Stimulated activated naive B cell treated with anti-CD40 and anti-IgM and Interleukin-4, amounts not matched to agents 10 μg/mL and 1 μg/mL and 100 μg/mL, for 72 hours (primary cell): ENCODE measurements at regions not wholly inside any gene's neighbourhood (a gene's known extent, or its start where the extent isn't known, plus 50 kb on each side); places are given as distances from the start of the nearest gene placed in this dataset.

ENCODE experiments used
- ATAC-seq, 2 donors: fragments of 150-1000 bp; cut with Tn5 transposase; replicated peaks; 2 replicates each; pipeline ENCODE4 v1.10.0; 2021; ENCODE audit warnings: moderate library complexity in 1 of 2
- DNase-seq: peaks from one replicate; pipeline ENCODE4 v3.0.0; 2021
- H3K27ac Mint-ChIP-seq: one replicate; pipeline ENCODE4 v1.8.0; 2022; ENCODE audit warnings: mild to moderate bottlenecking, mixed read lengths
- H3K27me3 Mint-ChIP-seq, 2 donors: one replicate each; pipeline ENCODE4 v1.8.0; 2022; ENCODE audit warnings: mixed read lengths in 2 of 2
- H3K36me3 Mint-ChIP-seq, 2 donors: one replicate each; pipeline ENCODE4 v1.8.0; 2022; ENCODE audit warnings: mixed read lengths in 2 of 2, mild to moderate bottlenecking in 1 of 2
- H3K4me1 Mint-ChIP-seq, 2 donors: one replicate each; pipeline ENCODE4 v1.8.0; 2022; ENCODE audit warnings: mixed read lengths in 2 of 2, mild to moderate bottlenecking in 1 of 2
- H3K4me3 Mint-ChIP-seq, 2 donors: one replicate each; pipeline ENCODE4 v1.8.0; 2022; ENCODE audit warnings: mild to moderate bottlenecking in 2 of 2, mixed read lengths in 2 of 2, moderate library complexity in 1 of 2
- H3K9me3 Mint-ChIP-seq, 2 donors: one replicate each; pipeline ENCODE4 v1.8.0; 2022; ENCODE audit warnings: mixed read lengths in 2 of 2, mild to moderate bottlenecking in 1 of 2

DNA sequence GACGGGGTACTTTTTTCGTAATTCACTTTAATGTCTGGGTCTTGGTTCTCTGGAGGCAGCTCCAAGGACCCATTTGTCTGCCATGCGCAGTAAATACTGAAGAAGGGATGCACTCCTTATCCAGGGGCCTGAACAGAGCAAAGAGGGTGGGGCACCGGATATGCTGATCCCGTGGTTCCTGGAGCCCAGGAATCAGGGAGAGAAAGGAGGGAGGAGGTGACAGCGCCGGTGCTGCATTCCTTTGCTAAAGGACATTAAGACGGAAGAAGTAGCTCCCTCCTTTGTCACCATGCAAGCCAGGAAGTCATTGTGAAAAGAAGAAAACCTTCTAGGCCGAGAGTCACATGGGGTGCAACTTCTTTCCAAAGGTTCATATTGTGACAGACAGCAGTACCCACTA is 1057.7 kb downstream of the VRK1 start:
- DNase-seq (no peak), ATAC-seq (no peak)
- Mint-ChIP-seq H3K4me1 (no peaks in the 10 kb centered on the region), H3K36me3 (no peaks in the 10 kb centered on the region), H3K27ac (no peak overlapping the region), H3K27me3 (no peaks in the 10 kb centered on the region), H3K4me3 (no peak overlapping the region), H3K9me3 (peaks cover 0 to 2% of the 10 kb centered on the region in 2 donors)

DNA sequence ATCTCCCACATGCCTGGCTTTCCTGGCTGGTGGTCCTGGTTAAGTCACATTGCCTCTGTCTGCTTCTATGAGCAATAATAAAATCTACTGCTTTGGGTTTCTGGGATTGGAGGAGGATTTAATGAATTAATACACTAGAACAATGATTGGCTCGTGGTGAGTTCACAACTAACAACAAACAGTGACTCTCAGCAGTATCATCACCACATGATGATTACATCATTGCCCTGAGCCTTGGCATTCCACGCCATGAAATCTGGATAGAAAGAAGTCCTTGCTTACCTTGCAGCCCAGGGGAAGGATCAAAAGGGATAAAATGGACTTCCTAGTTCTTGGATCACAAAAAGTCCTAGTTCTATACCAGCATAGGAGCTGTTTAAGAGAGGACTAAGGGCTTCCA is 1069.0 kb downstream of the VRK1 start:
- Mint-ChIP-seq H3K36me3 (no peaks in the 10 kb centered on the region), H3K4me1 (no peaks in the 10 kb centered on the region)

DNA sequence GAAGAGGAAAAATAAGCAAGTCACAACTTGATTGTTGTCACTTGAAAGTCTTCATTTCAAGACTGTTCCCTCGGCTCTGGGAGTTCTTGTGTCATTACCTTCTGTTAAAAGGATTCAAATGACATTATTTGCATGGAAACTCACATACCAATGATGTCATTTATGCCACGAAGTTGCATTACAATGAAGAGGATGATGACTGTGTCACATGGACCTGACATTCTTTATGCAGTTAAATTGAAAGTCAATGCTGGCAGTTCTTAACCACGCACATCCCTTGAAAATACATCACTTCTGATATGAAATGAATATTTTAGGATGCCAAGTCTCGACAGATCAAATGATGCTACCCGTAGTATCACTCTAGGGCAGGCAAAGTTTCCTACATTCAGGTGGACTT is 1069.5 kb downstream of the VRK1 start:
- ATAC-seq = no peak
- peaks cover 5 to 8% of the 10 kb centered on the region in 2 donors for H3K9me3 Mint-ChIP-seq
- no peaks in the 10 kb centered on the region for H3K4me1 Mint-ChIP-seq
- H3K27me3 Mint-ChIP-seq = no peaks in the 10 kb centered on the region
- H3K4me3 Mint-ChIP-seq = no peak overlapping the region
- no peaks in the 10 kb centered on the region for H3K36me3 Mint-ChIP-seq
- no peak for DNase-seq
- no peak overlapping the region for H3K27ac Mint-ChIP-seq

More for the DNA sequence above, 1069.0 kb downstream of the VRK1 start:
- DNase-seq (no peak), ATAC-seq (no peak)
- Mint-ChIP-seq H3K9me3 (peaks cover 7% of the 10 kb centered on the region in 2 donors), H3K27ac (no peak overlapping the region), H3K27me3 (no peaks in the 10 kb centered on the region), H3K4me3 (no peak overlapping the region)

DNA sequence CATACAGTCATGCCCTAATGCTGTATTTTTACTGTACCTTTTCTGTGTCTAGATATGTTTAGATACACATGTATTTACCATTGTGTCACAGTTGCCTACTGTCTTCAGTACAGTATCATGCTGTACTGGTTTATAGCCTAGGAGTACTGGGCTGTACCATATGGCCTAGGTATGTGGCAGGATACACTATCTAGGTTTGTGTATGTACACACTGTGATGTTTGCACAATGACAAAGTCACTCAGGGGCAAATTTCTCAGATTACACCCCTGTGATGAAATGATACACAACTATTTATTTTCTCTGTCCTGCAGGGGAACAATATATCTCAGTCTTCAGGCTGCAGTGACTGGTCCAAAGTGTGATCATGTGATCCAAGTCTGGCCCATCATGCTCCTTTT is 1076.1 kb downstream of the VRK1 start:
- DNase-seq (no peak), ATAC-seq (no peak)
- H3K4me1 Mint-ChIP-seq = no peaks in the 10 kb centered on the region
- no peaks in the 10 kb centered on the region for H3K36me3 Mint-ChIP-seq
- no peaks in the 10 kb centered on the region for H3K27me3 Mint-ChIP-seq
- no peak overlapping the region for H3K27ac Mint-ChIP-seq
- peaks cover 0 to 2% of the 10 kb centered on the region in 2 donors for H3K9me3 Mint-ChIP-seq
- H3K4me3 Mint-ChIP-seq = no peak overlapping the region

DNA sequence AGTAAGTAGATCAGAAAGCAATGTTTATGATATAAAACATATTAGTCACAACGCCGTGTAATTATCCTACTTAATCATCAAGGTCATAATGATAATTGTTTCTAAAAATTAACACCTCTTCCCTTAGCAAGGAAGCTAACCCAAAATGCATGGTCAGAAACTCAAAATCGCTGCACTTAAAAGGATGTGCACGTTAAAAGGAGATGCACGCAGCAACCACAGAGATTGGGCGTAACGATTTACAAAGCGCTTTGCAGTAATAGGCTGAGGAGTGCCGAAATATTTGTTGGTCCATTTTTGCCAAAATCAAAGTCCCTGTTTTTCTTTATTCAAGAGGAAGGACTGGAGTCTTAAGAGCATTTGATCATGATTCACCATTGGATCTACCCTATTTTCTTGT is 1077.2 kb downstream of the VRK1 start:
- ATAC-seq (no peak), DNase-seq (no peak)
- H3K27ac Mint-ChIP-seq = no peak overlapping the region
- H3K36me3 Mint-ChIP-seq = no peaks in the 10 kb centered on the region
- H3K4me3 Mint-ChIP-seq = no peak overlapping the region
- H3K9me3 Mint-ChIP-seq = peaks cover 0 to 2% of the 10 kb centered on the region in 2 donors
- H3K27me3 Mint-ChIP-seq = no peaks in the 10 kb centered on the region
- no peaks in the 10 kb centered on the region for H3K4me1 Mint-ChIP-seq

DNA sequence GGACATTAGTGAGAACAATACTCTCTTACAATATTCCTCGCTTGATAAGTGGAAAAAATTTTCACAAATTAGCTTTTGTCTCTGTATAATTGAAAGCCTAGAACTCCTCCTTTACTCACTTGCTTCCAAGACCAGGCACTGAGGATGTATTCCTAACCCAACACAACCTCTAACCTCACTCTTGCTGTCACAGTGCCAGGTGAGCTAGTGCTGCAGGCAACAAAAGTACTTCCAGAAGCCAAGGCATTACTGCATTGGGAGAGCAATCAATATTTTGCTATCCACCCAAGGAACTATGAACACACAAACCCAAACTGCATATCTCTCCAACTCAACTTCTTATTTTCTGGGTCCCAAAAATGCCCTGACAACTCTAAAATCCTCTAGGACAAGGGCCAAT is 1081.0 kb downstream of the VRK1 start:
- Mint-ChIP-seq H3K4me1 (peaks cover 0 to 2% of the 10 kb centered on the region in 2 donors), H3K27me3 (no peaks in the 10 kb centered on the region), H3K36me3 (no peaks in the 10 kb centered on the region), H3K4me3 (no peak overlapping the region), H3K9me3 (peaks cover 0 to 2% of the 10 kb centered on the region in 2 donors), H3K27ac (no peak overlapping the region)
- DNase-seq (no peak), ATAC-seq (no peak)

DNA sequence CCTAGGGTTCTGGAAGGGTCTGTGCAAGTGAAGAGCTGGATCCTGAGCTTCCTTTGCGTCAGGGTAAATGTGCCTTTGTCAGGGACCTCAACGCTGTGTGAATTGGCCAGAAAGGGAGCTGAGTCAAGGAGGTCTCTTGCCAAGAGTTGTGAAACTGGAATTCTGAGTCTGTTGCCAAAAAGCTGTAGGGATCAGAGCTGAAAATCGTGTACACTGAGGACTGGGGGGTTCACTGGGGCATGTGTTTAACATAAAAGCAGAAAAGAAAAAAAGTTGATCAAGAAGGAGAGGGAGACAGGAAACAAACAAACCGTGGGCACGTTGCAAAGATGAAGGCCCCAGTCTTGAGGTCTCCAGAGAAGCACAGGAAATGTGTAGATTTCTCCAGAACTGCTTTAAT is 1081.5 kb downstream of the VRK1 start:
- peaks cover 0 to 2% of the 10 kb centered on the region in 2 donors for H3K4me1 Mint-ChIP-seq
- no peak for ATAC-seq
- H3K27ac Mint-ChIP-seq = no peak overlapping the region
- H3K27me3 Mint-ChIP-seq = no peaks in the 10 kb centered on the region
- H3K9me3 Mint-ChIP-seq = peaks cover 0 to 3% of the 10 kb centered on the region in 2 donors
- DNase-seq = no peak
- no peak overlapping the region for H3K4me3 Mint-ChIP-seq
- no peaks in the 10 kb centered on the region for H3K36me3 Mint-ChIP-seq

DNA sequence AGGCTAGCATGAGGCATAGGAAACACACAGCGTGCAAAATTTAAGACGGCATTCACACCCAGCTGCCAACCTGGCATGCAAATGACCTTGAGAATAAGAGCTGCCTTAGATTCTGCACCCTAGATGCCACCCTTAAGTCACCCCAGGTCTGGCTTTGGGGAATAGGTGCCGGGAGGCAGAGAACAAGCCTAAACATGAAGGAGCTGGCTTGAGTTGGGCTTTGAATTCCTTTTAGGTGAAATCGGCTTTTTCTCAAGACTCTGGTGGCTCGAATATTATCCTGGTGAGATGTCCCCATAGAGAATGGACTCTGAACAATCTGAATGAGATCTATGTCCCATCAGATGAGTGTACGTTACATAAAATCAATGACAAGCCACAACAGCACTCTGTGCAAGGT is 1090.5 kb downstream of the VRK1 start:
- no peaks in the 10 kb centered on the region for H3K4me1 Mint-ChIP-seq
- no peak overlapping the region for H3K27ac Mint-ChIP-seq
- H3K4me3 Mint-ChIP-seq = no peak overlapping the region
- no peaks in the 10 kb centered on the region for H3K36me3 Mint-ChIP-seq
- no peaks in the 10 kb centered on the region for H3K27me3 Mint-ChIP-seq
- ATAC-seq (no peak), DNase-seq (no peak)
- H3K9me3 Mint-ChIP-seq = peaks cover 5 to 6% of the 10 kb centered on the region in 2 donors

DNA sequence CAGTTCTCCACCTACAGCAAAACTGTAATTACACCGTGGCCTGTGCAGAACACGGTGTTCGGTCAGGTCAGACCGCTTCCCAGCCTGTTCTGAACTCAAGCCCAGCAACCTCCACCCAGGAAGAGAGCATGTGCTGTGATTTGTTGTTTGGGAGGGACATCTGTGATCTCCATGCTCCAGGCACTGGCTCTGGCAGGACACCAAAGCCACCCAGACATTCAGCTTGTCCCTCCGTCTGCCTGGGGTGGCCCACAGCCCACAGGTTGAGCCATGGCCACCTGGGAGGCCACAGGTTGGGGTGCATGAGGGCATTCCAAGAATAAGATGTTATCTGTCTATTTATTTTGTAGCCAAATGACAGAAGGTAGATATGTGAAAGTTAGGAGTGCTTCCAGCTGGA is 1091.1 kb downstream of the VRK1 start:
- DNase-seq = no peak
- no peaks in the 10 kb centered on the region for H3K27me3 Mint-ChIP-seq
- no peak for ATAC-seq
- H3K4me3 Mint-ChIP-seq = no peak overlapping the region
- no peak overlapping the region for H3K27ac Mint-ChIP-seq
- H3K36me3 Mint-ChIP-seq = no peaks in the 10 kb centered on the region
- H3K4me1 Mint-ChIP-seq = no peaks in the 10 kb centered on the region
- peaks cover 5 to 7% of the 10 kb centered on the region in 2 donors for H3K9me3 Mint-ChIP-seq

DNA sequence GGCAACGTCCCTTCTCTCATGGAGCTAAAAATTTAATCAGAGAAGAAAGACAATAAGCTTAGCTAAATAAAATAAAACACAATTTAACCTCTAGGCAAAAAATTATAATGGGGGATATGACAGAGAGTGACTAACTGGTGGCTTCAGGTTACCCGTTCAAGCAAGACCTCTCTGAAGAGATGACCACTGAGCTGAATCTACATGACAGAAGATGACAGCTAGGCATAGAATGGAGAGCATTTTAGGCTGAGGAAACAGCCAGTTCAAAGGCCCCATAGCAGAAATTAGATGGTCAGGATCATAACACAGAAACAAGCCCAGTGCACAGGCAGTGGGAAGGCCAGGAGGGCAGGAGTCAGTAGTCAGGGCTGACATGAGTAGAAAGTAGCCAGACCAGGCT is 1094.3 kb downstream of the VRK1 start:
- ATAC-seq = no peak
- peaks cover 3 to 5% of the 10 kb centered on the region in 2 donors for H3K9me3 Mint-ChIP-seq
- no peak overlapping the region for H3K4me3 Mint-ChIP-seq
- no peaks in the 10 kb centered on the region for H3K4me1 Mint-ChIP-seq
- H3K27ac Mint-ChIP-seq = no peak overlapping the region
- H3K36me3 Mint-ChIP-seq = no peaks in the 10 kb centered on the region
- no peak for DNase-seq
- no peaks in the 10 kb centered on the region for H3K27me3 Mint-ChIP-seq

DNA sequence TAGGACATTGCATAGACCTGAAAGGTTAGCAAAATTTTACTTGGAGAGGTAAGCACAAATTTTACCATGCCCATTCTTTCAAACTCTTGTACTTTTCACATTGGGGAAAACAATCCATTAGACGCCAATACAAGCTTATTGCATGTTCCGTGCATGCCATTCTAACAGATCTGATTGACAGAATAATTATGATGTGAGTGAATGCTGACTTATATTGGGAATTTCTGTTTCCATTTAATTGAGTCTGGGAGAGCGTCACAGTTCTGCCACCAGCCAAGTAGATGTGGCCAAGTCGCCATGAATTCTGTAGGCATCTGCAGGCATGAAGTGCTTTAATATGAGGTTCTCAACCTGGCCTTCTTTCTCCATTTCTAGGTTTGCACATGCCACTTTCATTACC is 1097.4 kb downstream of the VRK1 start:
- H3K27me3 Mint-ChIP-seq = no peaks in the 10 kb centered on the region
- H3K36me3 Mint-ChIP-seq = no peaks in the 10 kb centered on the region
- H3K4me1 Mint-ChIP-seq = no peaks in the 10 kb centered on the region
- H3K9me3 Mint-ChIP-seq = peaks cover 0 to 1% of the 10 kb centered on the region in 2 donors
- H3K4me3 Mint-ChIP-seq = no peak overlapping the region
- no peak for ATAC-seq
- H3K27ac Mint-ChIP-seq = no peak overlapping the region
- DNase-seq = no peak

DNA sequence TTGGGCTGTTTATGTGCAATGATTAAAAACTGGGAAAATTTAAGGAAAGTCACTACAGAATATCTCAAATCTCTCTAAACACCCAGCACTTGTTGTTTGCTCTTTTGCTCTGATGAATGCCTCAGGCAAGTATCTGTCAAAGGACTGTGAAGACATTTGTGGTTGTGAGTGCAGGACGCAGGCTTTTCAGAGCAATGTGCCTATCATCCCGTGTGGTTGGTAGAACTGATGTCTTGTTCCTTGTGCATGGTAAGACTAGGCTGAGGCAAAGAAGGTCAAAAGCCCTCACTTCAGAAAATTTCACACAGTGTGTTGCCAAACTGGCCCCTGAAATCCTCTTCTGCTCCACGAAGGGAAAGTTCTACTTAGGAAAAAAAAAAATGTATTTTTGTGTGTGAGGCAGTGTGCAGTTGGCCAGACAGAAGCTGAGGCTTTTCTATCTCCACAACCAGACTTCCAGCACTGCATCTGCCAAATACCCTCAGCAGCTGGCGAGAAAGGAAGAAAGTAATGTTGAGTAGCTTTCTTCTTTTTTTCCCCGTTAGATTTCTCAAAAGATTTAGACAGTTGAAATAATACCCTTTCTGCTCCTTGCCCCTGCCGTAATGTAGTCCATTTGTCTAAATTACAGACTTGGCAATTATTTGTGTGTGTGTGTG is 1103.1 kb downstream of the VRK1 start:
- Mint-ChIP-seq H3K36me3 (no peaks in the 10 kb centered on the region), H3K9me3 (no peaks in the 10 kb centered on the region), H3K27me3 (no peaks in the 10 kb centered on the region), H3K4me3 (no peak overlapping the region), H3K4me1 (no peaks in the 10 kb centered on the region), H3K27ac (no peak overlapping the region)
- no peak for DNase-seq
- no peak for ATAC-seq

DNA sequence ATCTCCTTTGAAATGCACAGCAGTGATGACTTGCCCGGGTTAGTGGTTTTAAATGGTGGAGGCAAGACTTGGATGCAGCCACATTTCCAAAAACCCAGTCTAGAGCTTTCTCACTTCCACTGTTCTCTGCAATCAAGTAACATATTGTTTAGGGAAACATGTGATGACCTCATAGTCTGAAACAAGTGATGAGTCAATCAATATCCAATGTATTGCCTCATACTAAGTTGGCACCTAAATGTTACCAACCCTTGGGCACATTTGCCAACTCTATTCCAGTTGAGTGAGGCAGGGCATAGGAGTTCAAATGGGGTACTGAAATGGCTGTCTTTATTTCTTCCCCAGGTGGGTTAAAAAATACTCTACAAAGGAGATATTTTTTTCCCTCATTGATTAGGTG is 1105.4 kb downstream of the VRK1 start:
- DNase-seq (no peak), ATAC-seq (no peak)
- Mint-ChIP-seq H3K27ac (no peak overlapping the region), H3K36me3 (no peaks in the 10 kb centered on the region), H3K9me3 (no peaks in the 10 kb centered on the region), H3K4me3 (no peak overlapping the region), H3K4me1 (no peaks in the 10 kb centered on the region), H3K27me3 (no peaks in the 10 kb centered on the region)

DNA sequence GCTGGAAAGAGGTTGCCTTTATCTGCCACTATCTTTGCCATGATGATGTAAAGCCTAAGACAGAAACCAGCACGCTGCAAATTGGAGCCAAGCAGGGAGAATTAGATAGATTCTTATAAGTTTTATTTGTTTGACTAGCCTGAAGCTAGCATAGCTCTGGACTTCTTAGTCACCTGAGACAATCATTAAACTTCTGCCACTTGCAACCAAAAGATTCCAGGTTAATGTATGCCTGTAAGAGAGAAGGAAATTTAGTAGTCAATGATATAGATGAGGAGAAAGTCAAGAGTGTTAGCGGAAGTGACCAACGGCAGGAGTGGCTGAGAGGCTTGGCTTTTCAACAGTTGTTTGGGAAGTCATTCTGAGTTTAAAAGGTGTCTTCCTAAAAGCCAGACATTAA is 1106.6 kb downstream of the VRK1 start:
- H3K36me3 Mint-ChIP-seq = no peaks in the 10 kb centered on the region
- H3K27me3 Mint-ChIP-seq = no peaks in the 10 kb centered on the region
- peaks cover 0 to 3% of the 10 kb centered on the region in 2 donors for H3K9me3 Mint-ChIP-seq
- DNase-seq (no peak), ATAC-seq (no peak)
- no peak overlapping the region for H3K4me3 Mint-ChIP-seq
- no peaks in the 10 kb centered on the region for H3K4me1 Mint-ChIP-seq
- no peak overlapping the region for H3K27ac Mint-ChIP-seq

DNA sequence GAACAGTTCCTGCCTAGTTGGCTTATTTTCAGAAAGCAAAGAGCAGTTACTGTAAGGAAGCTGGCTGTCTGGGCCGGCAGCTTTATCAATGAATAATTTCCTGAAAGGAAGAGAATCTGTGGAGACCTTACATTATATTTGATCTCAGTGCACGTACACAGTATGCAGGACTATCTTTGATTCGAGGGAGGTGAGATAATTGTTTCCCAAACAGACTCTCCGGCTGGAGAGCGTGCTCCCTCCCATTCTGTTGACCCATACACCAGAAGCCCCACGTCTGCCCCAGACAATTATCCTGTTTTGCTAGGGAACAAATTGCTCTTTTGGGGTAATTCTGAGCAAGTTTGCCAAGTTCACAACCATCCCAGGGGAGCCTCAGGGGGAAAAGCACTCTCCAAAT is 1115.0 kb downstream of the VRK1 start:
- Mint-ChIP-seq H3K4me3 (no peak overlapping the region), H3K27me3 (peaks cover 0 to 5% of the 10 kb centered on the region in 2 donors), H3K36me3 (no peaks in the 10 kb centered on the region), H3K27ac (no peak overlapping the region), H3K9me3 (peaks cover 0 to 5% of the 10 kb centered on the region in 2 donors), H3K4me1 (no peaks in the 10 kb centered on the region)
- ATAC-seq (no peak), DNase-seq (no peak)

DNA sequence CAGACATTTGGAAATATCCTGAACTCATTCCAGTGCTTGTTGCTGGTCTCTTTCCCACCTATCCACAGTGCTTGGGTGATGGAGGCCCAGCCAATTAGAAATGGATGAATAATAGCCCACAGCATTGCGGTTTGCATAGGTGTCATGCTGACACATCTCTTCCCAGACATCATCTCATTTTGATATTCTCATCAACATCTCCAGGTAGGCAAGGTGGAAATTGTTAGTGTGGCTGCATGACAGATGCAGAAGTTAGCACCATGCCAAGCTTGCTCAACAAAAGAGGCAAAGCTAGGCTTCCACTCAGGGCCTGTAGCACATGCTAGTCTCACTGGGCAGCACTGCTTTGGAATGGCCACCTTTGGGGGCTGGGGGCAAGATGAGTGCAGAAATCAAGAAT is 1118.9 kb downstream of the VRK1 start:
- Mint-ChIP-seq H3K4me1 (no peaks in the 10 kb centered on the region), H3K4me3 (no peak overlapping the region), H3K27ac (no peak overlapping the region), H3K36me3 (no peaks in the 10 kb centered on the region), H3K9me3 (peaks cover 3 to 6% of the 10 kb centered on the region in 2 donors), H3K27me3 (peaks cover 0 to 5% of the 10 kb centered on the region in 2 donors)
- ATAC-seq (no peak), DNase-seq (no peak)
